Neural progenitor cell (in vitro differentiated cells): ENCODE measurements at regions not wholly inside any gene's neighbourhood (a gene's known extent, or its start where the extent isn't known, plus 50 kb on each side); places are given as distances from the start of the nearest gene placed in this dataset.

Experiments used
- DNase-seq: peaks from one replicate; pipeline ENCODE4 v3.0.0-alpha.2; 2016; ENCODE audit warnings: low spot score
- H2AFZ ChIP-seq: fragments of 200-600 bp; sonication (generic); replicated peaks from 2 replicates; pipeline ENCODE4 v1.6.1; 2016; ENCODE audit warnings: antibody characterized with exemption
- H3F3A ChIP-seq: fragments of 200-600 bp; sonication (generic); 2 replicates; pipeline ENCODE4 v1.6.1; 2016; ENCODE audit warnings: antibody characterized with exemption, low read depth
- H3K27ac ChIP-seq: fragments of 200-600 bp; sonication (generic); 2 replicates; pipeline ENCODE4 v1.5.1; 2016; ENCODE audit warnings: mild to moderate bottlenecking
- H3K27me3 ChIP-seq: fragments of 200-600 bp; sonication (generic); 2 replicates; pipeline ENCODE4 v1.6.1; 2016; ENCODE audit warnings: mild to moderate bottlenecking, moderate library complexity
- H3K36me3 ChIP-seq: fragments of 200-600 bp; sonication (generic); 2 replicates; pipeline ENCODE4 v1.5.1; 2016
- H3K4me1 ChIP-seq: fragments of 200-600 bp; sonication (generic); 2 replicates; pipeline ENCODE4 v1.6.1; 2016; ENCODE audit warnings: mixed run types
- H3K4me2 ChIP-seq: fragments of 200-600 bp; sonication (generic); 2 replicates; pipeline ENCODE4 v1.6.1; 2016
- H3K4me3 ChIP-seq: fragments of 200-600 bp; sonication (generic); 2 replicates; pipeline ENCODE4 v1.5.1; 2016
- H3K79me2 ChIP-seq: fragments of 200-600 bp; sonication (generic); 2 replicates; pipeline ENCODE4 v1.6.1; 2016; ENCODE audit warnings: low read depth
- H3K9ac ChIP-seq: fragments of 200-600 bp; sonication (generic); 2 replicates; pipeline ENCODE4 v1.6.1; 2016
- H3K9me3 ChIP-seq: fragments of 200-600 bp; sonication (generic); 2 replicates; pipeline ENCODE4 v1.5.1; 2016; ENCODE audit warnings: low read depth
- H4K20me1 ChIP-seq: fragments of 200-600 bp; sonication (generic); 2 replicates; pipeline ENCODE4 v1.6.1; 2016; ENCODE audit warnings: low read depth
- H3K27ac Mint-ChIP-seq: 3 replicates; pipeline ENCODE4 v1.8.0; 2021; ENCODE audit warnings: mixed read lengths
- H3K27me3 Mint-ChIP-seq: 2 replicates; pipeline ENCODE4 v1.8.0; 2022; ENCODE audit warnings: low read depth, mild to moderate bottlenecking, inconsistent platforms, moderate library complexity, mixed read lengths; ENCODE audit not compliant: insufficient read depth
- H3K36me3 Mint-ChIP-seq: 3 replicates; pipeline ENCODE4 v1.8.0; 2021; ENCODE audit warnings: mixed read lengths
- H3K4me1 Mint-ChIP-seq: 3 replicates; pipeline ENCODE4 v1.8.0; 2021; ENCODE audit warnings: mixed read lengths
- H3K4me3 Mint-ChIP-seq: 3 replicates; pipeline ENCODE4 v1.8.0; 2021; ENCODE audit warnings: mild to moderate bottlenecking, moderate library complexity, mixed read lengths
- H3K9me3 Mint-ChIP-seq: 3 replicates; pipeline ENCODE4 v1.8.0; 2020; ENCODE audit warnings: mixed read lengths
- CTCF ChIP-seq: fragments of 200-600 bp; sonication (generic); IDR thresholded peaks from 2 replicates; pipeline ENCODE4 v1.5.1; 2017; ENCODE audit warnings: antibody characterized with exemption, mild to moderate bottlenecking
- EZH2 ChIP-seq: fragments of 200-600 bp; sonication (generic); IDR thresholded peaks from 2 replicates; pipeline ENCODE4 v1.6.1; 2017; ENCODE audit warnings: antibody characterized with exemption, mild to moderate bottlenecking, moderate library complexity
- EZH2phosphoT487 ChIP-seq: fragments of 200-600 bp; sonication (generic); IDR thresholded peaks from 2 replicates; pipeline ENCODE4 v1.6.1; 2017; ENCODE audit warnings: antibody characterized with exemption

GRCh38 chr15:34652726-34653033 is 69.2 kb upstream of the GOLGA8B start:
- no peak overlapping the region for H3K4me3 Mint-ChIP-seq
- no peak overlapping the region for H3K9ac ChIP-seq
- H3K4me3 ChIP-seq: no peak overlapping the region
- H3K4me1 ChIP-seq: no peaks in the 10 kb centered on the region
- H3K4me2 ChIP-seq: no peak overlapping the region
- H3K9me3 ChIP-seq: no peaks in the 10 kb centered on the region
- H3K79me2 ChIP-seq: no peaks in the 10 kb centered on the region
- H3K27me3 ChIP-seq: no peaks in the 10 kb centered on the region
- H3K4me1 Mint-ChIP-seq: no peaks in the 10 kb centered on the region
- H2AFZ ChIP-seq: no peak overlapping the region
- H3K36me3 Mint-ChIP-seq: no peaks in the 10 kb centered on the region
- no peak overlapping the region for H3K27ac Mint-ChIP-seq
- no peaks in the 10 kb centered on the region for H4K20me1 ChIP-seq
- H3K27me3 Mint-ChIP-seq: peaks cover 2% of the 10 kb centered on the region
- TF ChIP-seq EZH2phosphoT487: no peak
- TF ChIP-seq CTCF: no peak
- TF ChIP-seq EZH2: no peak
- H3F3A ChIP-seq: no peaks in the 10 kb centered on the region
- DNase-seq: no peak
- no peaks in the 10 kb centered on the region for H3K36me3 ChIP-seq
- H3K27ac ChIP-seq: no peak overlapping the region
- H3K9me3 Mint-ChIP-seq: no peaks in the 10 kb centered on the region

- Mint-ChIP-seq H3K27me3 (peaks cover 2% of the 10 kb centered on the region), H3K4me3 (no peak overlapping the region), H3K27ac (no peak overlapping the region), H3K9me3 (no peaks in the 10 kb centered on the region), H3K4me1 (no peaks in the 10 kb centered on the region), H3K36me3 (no peaks in the 10 kb centered on the region)
- no peak for DNase-seq
- H3K4me2 ChIP-seq: no peak overlapping the region
- no peak overlapping the region for H3K4me3 ChIP-seq
- H3K9ac ChIP-seq: no peak overlapping the region
- no peak for TF ChIP-seq CTCF
- TF ChIP-seq EZH2: no peak
- no peak for TF ChIP-seq EZH2phosphoT487
- H2AFZ ChIP-seq: no peak overlapping the region
- no peaks in the 10 kb centered on the region for H3K4me1 ChIP-seq
- H3F3A ChIP-seq: no peaks in the 10 kb centered on the region
- H3K36me3 ChIP-seq: no peaks in the 10 kb centered on the region
- no peaks in the 10 kb centered on the region for H4K20me1 ChIP-seq
- no peak overlapping the region for H3K27ac ChIP-seq
- no peaks in the 10 kb centered on the region for H3K79me2 ChIP-seq
- H3K27me3 ChIP-seq: no peaks in the 10 kb centered on the region
- no peaks in the 10 kb centered on the region for H3K9me3 ChIP-seq
Observed at GRCh38 chr15:34651997-34652725, 68.7 kb upstream of the GOLGA8B start.

- peaks cover 7% of the 10 kb centered on the region for H3K4me1 Mint-ChIP-seq
- Histone ChIP-seq H3K36me3 (no peaks in the 10 kb centered on the region), H4K20me1 (no peaks in the 10 kb centered on the region), H3K27me3 (no peaks in the 10 kb centered on the region), H3F3A (no peaks in the 10 kb centered on the region), H3K79me2 (no peaks in the 10 kb centered on the region), H3K4me3 (no peak overlapping the region), H3K27ac (no peak overlapping the region), H3K4me2 (no peak overlapping the region), H2AFZ (no peak overlapping the region), H3K9ac (no peak overlapping the region), H3K9me3 (no peaks in the 10 kb centered on the region), H3K4me1 (peaks cover 8% of the 10 kb centered on the region)
- H3K4me3 Mint-ChIP-seq: no peak overlapping the region
- H3K9me3 Mint-ChIP-seq: no peaks in the 10 kb centered on the region
- no peaks in the 10 kb centered on the region for H3K36me3 Mint-ChIP-seq
- TF ChIP-seq CTCF (no peak), EZH2 (no peak), EZH2phosphoT487 (no peak)
- H3K27me3 Mint-ChIP-seq: peaks cover 2% of the 10 kb centered on the region
- DNase-seq: no peak
- no peak overlapping the region for H3K27ac Mint-ChIP-seq
Observed at GRCh38 chr15:34650177-34650576, 66.7 kb upstream of the GOLGA8B start.
